Left ventricle myocardium inferior (tissue), 1 donor: ENCODE measurements at regions not wholly inside any gene's neighbourhood (a gene's known extent, or its start where the extent isn't known, plus 50 kb on each side); places are given as distances from the start of the nearest gene placed in this dataset.
A peak's percentile ranks its signal among the peaks of the same experiment; 100 is the strongest.

Source experiments
- DNase-seq: peaks from one replicate; pipeline ENCODE4 v3.0.0-alpha.2; 2020
- H3K27ac ChIP-seq: fragments of 200-600 bp; replicated peaks from 2 replicates; pipeline ENCODE4 v1.8.0; 2021
- H3K27me3 ChIP-seq: fragments of 200-600 bp; 2 replicates; pipeline ENCODE4 v1.8.0; 2021; ENCODE audit warnings: low read depth
- H3K36me3 ChIP-seq: fragments of 200-600 bp; 2 replicates; pipeline ENCODE4 v1.8.0; 2021
- H3K4me1 ChIP-seq: fragments of 200-600 bp; 2 replicates; pipeline ENCODE4 v1.8.0; 2021
- H3K4me3 ChIP-seq: fragments of 200-600 bp; 2 replicates; pipeline ENCODE4 v1.8.0; 2021; ENCODE audit warnings: mild to moderate bottlenecking, moderate library complexity
- H3K9me3 ChIP-seq: fragments of 200-600 bp; replicated peaks from 2 replicates; pipeline ENCODE4 v1.8.0; 2021
- intact Hi-C: fragments of 100-400 bp; cut with micrococcal nuclease; formaldehyde crosslinking; loops from one replicate; pipeline ENCODE4 v1.11.0; 2022
- TF ChIP-seq, protein P1 (sequence below): fragments of 200-600 bp; IDR thresholded peaks from 2 replicates; pipeline ENCODE4 v1.8.0; 2021; ENCODE audit warnings: antibody characterized with exemption, mild to moderate bottlenecking, borderline replicate concordance
- donor health status: DM: no; HTN: yes; CAD: no; lungs with severe emphysema.

DNA sequence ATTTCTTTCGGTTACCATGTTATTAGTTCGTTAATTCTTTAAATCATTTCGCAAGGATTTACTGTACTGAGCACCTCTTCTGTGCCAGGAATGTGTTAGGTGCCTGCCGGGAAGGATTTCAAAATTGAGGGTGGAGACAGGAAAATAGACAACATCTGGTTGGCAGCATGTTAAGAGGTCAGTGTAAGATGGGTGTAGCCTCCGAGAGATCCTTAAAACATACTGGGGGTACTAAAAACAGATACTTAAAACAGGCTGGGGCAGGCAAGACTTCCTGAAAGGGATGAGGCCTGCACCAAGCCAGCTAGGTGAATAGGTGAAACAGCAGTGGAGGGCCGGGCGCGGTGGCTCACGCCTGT, 178.0 kb upstream of the SGK1 start:
- Histone ChIP-seq H3K9me3 (no peaks in the 10 kb centered on the region), H3K36me3 (no peaks in the 10 kb centered on the region), H3K27ac (no peak overlapping the region), H3K4me1 (no peaks in the 10 kb centered on the region), H3K4me3 (no peak overlapping the region), H3K27me3 (no peaks in the 10 kb centered on the region)
- TF ChIP-seq, protein P1, sequence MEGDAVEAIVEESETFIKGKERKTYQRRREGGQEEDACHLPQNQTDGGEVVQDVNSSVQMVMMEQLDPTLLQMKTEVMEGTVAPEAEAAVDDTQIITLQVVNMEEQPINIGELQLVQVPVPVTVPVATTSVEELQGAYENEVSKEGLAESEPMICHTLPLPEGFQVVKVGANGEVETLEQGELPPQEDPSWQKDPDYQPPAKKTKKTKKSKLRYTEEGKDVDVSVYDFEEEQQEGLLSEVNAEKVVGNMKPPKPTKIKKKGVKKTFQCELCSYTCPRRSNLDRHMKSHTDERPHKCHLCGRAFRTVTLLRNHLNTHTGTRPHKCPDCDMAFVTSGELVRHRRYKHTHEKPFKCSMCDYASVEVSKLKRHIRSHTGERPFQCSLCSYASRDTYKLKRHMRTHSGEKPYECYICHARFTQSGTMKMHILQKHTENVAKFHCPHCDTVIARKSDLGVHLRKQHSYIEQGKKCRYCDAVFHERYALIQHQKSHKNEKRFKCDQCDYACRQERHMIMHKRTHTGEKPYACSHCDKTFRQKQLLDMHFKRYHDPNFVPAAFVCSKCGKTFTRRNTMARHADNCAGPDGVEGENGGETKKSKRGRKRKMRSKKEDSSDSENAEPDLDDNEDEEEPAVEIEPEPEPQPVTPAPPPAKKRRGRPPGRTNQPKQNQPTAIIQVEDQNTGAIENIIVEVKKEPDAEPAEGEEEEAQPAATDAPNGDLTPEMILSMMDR = no peak
- intact Hi-C loops = no loop called here
- no peak for DNase-seq

DNA sequence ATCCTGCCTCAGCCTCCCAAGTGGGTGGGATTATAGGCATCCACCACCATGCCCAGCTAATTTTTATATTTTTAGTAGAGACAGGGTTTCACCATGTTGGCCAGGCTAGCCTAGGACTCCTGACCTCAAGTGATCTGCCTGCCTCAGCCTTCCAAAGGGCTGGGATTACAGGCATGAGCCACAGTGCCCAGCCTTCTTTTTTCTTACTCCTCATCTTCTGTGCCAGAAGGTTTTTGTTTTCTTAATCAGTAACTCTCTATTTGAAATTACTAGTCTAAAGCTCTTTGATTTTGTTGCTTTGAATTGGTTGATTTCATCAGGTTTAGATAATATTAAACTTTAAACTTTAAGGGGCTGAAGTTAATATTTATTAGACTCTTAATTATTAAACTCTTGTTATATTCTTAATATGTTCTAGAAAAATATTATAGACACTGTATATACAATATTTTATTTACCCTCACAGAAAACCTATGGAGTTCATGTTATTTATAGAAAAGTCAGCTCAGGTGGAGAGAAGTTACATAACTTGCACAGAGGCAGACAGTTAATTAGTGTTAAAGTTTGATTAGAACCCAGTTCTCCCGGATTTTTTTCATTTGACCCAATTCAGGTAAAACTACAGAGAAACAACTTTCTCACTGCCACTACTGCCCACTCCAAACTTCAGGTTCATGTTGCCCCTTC, 177.4 kb upstream of the SGK1 start:
- Histone ChIP-seq H3K36me3 (no peaks in the 10 kb centered on the region), H3K27ac (no peak overlapping the region), H3K27me3 (no peaks in the 10 kb centered on the region), H3K4me1 (no peaks in the 10 kb centered on the region), H3K9me3 (no peaks in the 10 kb centered on the region), H3K4me3 (no peak overlapping the region)
- DNase-seq = no peak
- intact Hi-C loops = no loop called here
- TF ChIP-seq, protein P1 = no peak

GRCh38 chr6:134493789-134494188, 175.9 kb upstream of the SGK1 start:
- Histone ChIP-seq H3K27ac (no peak overlapping the region), H3K9me3 (no peaks in the 10 kb centered on the region), H3K27me3 (no peaks in the 10 kb centered on the region), H3K4me3 (no peak overlapping the region), H3K36me3 (no peaks in the 10 kb centered on the region), H3K4me1 (no peaks in the 10 kb centered on the region)
- DNase-seq = no peak
- TF ChIP-seq, protein P1 = no peak
- intact Hi-C loops = no loop called here

DNA sequence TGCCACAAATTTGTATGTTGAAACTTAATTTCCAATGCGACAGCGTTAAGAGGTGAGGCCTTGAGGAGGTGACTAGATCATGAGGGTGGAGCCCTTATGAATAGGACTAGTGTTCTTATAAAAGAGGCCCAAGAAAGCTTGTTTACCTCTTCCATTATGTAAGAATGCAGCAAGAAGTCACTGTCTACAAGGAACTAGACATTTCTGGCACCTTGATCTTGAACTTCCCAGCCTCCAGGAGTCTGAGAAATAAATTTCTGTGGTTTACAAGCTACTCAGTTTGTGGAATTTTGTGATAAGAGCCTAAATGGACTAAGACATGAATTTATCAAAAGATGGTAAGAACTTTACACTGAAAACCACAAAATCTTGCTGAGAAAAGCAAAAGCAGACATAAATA, 173.6 kb upstream of the SGK1 start:
- DNase-seq = no peak
- no peaks in the 10 kb centered on the region for H3K27me3 ChIP-seq
- intact Hi-C loops = no loop called here
- TF ChIP-seq, protein P1 = no peak
- H3K4me1 ChIP-seq = no peaks in the 10 kb centered on the region
- H3K27ac ChIP-seq = no peak overlapping the region
- no peaks in the 10 kb centered on the region for H3K36me3 ChIP-seq
- H3K4me3 ChIP-seq = no peak overlapping the region
- H3K9me3 ChIP-seq = no peaks in the 10 kb centered on the region

DNA sequence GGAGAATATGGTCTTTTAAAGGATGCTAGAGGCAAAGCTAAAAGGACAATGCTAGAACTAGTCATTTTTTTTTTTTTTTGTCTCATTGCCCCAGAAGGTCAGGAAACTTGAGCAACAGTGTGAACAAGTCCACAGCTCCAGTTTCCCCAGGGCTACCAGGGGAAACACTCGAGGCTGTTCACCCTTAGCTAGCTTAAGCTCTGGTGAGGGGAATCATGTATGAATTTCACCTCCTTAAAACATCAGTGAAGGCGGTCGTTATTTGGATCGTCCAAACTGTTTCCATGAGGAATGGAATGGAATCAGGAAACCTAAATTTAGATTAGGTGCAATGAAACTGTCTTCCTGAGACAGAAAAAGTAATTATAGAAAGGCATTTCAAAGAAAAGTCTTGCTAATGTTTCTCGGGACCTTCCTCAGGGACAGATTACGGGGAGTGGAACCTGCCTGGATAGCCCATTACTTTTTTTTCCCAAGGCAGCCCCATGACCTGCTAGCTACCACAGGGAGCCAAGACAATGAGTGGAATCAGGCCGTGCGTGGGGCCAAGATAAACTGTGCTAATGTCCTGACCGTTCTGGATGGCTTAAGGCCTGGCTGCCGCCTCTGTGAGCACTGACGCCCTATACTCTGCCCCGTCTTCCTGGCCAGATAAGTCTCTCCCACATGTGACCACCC, 164.8 kb upstream of the SGK1 start:
- no peaks in the 10 kb centered on the region for H3K9me3 ChIP-seq
- H3K27ac ChIP-seq = peak overlapping the region; percentile 76
- H3K27me3 ChIP-seq = no peaks in the 10 kb centered on the region
- H3K4me3 ChIP-seq = no peak overlapping the region
- H3K36me3 ChIP-seq = no peaks in the 10 kb centered on the region
- TF ChIP-seq, protein P1 = no peak
- peak; percentile 62 for DNase-seq
- peaks cover 35% of the 10 kb centered on the region for H3K4me1 ChIP-seq
- intact Hi-C loops = no loop called here
